NCI-H1417 treated with DMSO at 0.1 percent for 48 hours (cell line): ENCODE measurements at regions not wholly inside any gene's neighbourhood (a gene's known extent, or its start where the extent isn't known, plus 50 kb on each side); places are given as distances from the start of the nearest gene placed in this dataset.
A peak's percentile ranks its signal among the peaks of the same experiment; 100 is the strongest.
"Not testable (repeated sequence)": the region's sequence is repeated elsewhere in the genome, so short reads cannot be mapped to it uniquely, and the experiment has no call there.

Experiments
- DNase-seq: peaks from one replicate; lab custom pipeline; 2025; lab: John Stamatoyannopoulos, UW

DNA sequence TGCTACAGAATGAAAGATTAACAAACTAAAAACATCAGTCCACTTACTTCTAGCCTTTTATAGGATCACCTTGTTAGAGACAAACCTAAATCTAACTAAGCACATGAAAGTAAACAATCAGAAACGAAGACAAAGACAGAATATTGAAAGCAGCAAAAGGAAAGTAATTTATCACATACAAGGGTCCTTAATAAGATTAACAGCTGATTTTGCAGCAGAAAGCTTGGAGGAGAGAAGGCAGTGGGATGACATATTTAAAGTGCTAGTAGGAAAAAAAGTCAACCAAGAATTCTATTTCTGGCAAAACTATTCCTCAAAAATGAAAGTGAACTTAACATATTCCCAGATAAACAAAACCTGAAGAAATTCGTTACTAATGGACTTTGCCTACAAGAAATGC, 286.4 kb downstream of the RWDD3 start:
- DNase-seq, result no peak

DNA sequence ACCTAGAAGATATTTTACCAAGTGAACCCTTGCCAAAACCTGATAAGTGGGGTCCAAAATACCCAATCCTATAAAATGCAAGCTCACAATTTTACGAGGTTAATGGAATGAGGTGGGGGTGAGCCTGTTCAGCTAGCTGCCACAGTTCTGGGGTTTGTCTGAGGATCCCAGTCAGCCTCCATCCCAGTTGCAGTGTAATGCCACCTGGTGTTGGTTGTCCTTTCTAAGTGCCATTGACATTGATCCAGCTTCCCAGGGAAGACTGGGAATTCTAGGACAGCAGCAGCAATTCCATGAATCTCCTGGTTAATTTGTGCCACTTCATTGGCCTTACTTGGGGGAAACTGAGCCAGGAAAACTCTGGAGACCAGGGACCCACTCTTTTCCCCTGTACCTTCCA, 298.3 kb downstream of the RWDD3 start:
- DNase-seq, result no peak

DNA sequence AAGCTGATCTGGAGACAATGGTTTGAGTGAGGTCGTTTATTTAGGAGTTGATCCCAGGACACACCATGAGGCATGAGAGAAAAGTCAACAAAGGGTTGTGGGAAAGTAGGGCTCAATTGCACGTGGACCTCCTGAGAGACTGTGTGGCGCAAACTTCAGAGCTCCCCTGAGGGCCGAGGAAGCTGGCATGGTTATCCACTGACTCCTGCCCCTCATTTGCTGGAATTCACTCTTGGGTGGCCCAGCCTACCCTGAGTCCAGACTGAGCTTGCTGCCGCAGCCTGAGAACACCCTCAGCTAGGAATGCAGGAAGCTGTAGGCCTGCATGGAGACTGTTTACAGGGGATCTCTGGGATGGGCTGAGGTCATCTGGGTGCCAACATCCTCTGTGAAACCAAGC, 301.0 kb downstream of the RWDD3 start:
- no peak for DNase-seq

DNA sequence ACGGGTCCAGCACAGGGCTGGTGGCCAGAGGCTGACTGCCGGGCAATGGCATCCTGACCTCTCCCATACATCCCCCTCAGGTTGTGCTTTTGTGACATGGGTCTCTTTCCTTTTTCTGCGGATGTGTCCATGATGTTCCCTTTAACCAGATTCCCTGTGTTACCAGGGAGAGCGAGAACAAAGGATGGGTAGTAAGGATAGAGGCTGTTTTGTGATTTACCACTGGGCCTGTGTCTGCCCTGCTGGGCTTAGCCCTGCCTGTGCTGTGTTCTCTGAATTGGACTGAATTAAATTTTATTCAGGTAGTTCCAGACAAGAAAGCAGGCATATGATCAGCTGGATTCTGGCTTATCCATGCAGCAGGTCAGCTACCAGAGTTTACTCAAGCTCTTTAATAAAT, 301.6 kb downstream of the RWDD3 start:
- no peak for DNase-seq

DNA sequence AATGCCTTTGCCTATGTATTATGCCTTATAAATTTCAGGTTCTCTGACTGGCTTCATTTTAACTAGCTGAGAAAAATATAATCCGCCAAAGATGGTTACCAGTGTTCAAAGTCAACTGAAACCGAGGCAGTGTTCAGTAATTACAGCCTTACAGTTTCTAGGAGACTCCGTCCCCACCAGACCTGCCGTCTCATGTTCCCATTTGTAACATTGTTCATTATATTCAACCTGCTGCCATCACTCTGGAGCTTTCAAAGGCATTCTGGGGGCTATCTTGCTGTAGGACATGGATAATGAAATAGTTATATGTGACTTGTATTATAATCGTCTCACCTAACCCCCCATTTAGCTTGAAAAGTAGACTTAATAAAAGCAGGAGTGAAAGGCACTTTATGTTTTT, 302.5 kb downstream of the RWDD3 start:
- DNase-seq, result no peak

DNA sequence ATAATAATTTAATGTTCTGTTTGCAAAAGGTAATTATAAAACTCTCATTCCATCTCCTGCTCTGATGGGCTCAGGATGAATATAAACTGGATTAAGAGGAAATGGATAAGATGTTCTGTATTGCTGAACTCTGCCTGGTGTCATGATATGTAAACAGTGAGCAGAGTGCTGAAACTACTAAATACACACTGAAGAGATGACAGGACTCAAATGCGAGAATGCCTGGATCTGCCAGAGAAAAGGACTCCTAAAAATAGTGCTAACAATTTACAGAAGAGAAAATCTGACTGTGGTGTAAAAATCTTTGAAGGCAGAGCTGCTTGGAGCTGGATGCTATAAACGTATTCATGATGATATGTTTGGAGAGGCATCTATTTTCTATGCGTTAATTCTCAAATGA, 303.2 kb downstream of the RWDD3 start:
- no peak for DNase-seq

GRCh38 chr1:95538242-95538641, 304.2 kb downstream of the RWDD3 start:
- not testable (repeated sequence) for DNase-seq

DNA sequence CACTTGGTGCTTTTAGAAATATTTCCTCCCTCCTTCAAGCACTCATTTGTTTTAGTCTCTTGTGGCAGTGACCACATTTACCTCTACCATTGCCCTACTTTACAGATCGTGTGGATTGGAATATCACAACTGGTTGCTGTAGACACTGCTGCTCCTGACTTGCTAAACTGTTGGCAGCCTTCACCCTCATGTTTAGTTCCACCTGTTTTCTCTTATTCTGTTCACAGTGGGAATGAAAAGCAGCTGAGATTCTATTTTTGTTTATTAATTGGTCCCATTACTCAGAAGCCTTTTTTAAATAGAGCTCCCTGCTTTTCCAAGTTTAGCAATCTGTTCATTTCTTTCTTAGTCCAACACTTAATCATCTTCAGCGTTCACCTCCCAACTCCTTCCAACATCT, 308.9 kb downstream of the RWDD3 start:
- no peak for DNase-seq

DNA sequence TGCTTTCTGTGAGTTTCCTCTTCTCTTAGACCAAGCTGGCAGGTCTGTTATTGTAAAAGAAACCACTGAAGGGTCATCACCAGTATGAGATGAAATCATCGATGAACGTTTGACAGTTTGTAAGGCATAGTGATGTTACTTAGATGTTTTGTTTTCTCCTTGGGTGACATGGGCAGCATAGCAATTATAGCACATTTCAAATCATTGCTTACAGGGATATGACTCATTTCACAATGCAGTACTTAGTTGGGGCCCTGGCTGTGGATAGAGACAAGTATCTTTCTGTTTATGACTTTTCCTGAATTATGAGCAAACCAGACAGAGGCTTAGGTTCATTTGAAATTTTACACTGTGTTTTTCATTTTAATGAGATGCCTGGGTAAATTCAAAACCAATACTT, 313.0 kb downstream of the RWDD3 start:
- DNase-seq, result no peak

- no peak for DNase-seq
These were observed 314.2 kb downstream of the RWDD3 start for GRCh38 chr1:95548211-95548610.

- DNase-seq, result no peak
These were observed 317.2 kb downstream of the RWDD3 start for GRCh38 chr1:95551201-95551600.

- no peak for DNase-seq
These were observed 319.6 kb downstream of the RWDD3 start for GRCh38 chr1:95553595-95553994.

GRCh38 chr1:95554408-95554807, 320.4 kb downstream of the RWDD3 start:
- DNase-seq, result no peak

- no peak for DNase-seq
These were observed 324.8 kb downstream of the RWDD3 start for GRCh38 chr1:95558791-95559190.

GRCh38 chr1:95561346-95561745, 327.3 kb downstream of the RWDD3 start:
- peak; percentile 77 for DNase-seq

DNA sequence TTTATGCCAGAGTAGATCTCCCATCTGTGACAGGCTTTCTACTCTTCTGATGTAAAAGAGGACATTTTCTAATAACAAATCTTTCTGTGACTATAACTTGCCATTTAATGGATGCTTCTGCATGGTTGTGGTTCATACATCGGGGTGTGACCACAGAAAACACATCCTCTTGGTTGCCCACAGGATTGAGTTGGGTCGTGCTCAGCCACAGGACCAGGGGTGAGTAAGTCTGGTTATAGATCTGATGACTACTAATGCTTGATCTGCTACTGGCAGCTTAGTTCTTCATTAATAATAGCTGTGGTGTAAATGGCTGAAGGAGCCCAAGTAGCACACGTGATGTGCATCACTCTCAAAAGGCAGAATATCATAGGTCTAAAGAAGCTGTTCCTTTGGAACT, 328.2 kb downstream of the RWDD3 start:
- DNase-seq, result no peak

- DNase-seq, result no peak
These were observed 338.0 kb downstream of the RWDD3 start for GRCh38 chr1:95572002-95572401.

DNA sequence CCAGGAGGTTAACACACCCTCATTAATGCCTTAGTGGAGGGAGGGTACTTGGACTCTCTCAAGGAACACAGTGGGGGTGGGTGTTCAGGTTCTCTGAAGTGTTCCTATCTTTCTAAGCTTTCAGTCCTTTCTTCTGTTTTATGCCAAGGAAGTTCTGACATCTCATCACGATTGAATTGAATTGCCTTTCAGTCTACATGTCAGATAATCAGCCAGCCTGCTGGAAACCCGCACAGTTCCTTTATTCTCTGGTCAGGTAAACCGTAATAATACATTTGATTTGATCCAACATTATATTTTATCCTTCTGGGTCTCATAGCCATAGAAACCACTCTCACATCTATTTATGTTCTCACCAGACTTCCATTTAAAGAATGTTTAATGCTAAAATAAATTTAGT, 339.0 kb downstream of the RWDD3 start:
- DNase-seq, result no peak

DNA sequence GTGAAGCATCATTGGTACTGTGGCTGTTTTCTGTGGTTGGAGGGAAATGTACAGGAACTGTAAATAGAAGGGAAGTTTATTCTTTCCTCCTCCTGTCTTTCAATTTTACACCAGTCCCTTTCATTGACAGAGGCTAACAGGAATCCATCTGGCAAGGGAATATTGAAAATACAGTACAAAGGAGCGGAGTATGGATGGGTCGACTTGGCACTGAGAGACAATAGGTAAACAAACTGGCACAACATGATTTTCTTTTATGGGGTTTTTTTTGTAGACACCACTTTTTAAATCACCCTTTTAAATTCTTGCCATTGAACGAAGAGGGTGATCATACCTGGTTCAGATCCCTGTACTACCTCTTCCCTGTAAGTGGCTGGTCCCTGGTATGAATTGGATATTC, 341.3 kb downstream of the RWDD3 start:
- no peak for DNase-seq

DNA sequence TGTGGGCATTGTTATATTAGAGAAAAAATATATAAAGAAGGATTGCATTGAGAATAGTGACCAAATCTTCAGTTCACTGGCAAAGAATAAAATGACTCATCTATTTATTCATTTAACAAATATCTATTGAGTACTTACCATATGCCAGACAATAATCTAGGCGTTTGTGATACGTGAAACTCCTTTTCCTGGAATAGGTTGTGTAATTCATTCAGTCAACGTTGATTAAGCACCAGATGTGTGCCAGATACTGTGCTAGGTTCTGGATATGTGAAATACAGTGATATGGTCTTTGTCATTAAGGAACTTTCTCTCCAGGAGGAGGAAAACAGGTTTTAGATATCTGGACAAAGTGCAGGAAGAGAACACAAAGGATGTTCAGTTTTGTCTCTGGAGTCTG, 344.5 kb downstream of the RWDD3 start:
- no peak for DNase-seq

- peak; percentile 2 for DNase-seq
These were observed 348.2 kb downstream of the RWDD3 start for GRCh38 chr1:95582191-95582590.

- DNase-seq, result no peak
These were observed 348.7 kb downstream of the RWDD3 start for GRCh38 chr1:95582746-95583145.

DNA sequence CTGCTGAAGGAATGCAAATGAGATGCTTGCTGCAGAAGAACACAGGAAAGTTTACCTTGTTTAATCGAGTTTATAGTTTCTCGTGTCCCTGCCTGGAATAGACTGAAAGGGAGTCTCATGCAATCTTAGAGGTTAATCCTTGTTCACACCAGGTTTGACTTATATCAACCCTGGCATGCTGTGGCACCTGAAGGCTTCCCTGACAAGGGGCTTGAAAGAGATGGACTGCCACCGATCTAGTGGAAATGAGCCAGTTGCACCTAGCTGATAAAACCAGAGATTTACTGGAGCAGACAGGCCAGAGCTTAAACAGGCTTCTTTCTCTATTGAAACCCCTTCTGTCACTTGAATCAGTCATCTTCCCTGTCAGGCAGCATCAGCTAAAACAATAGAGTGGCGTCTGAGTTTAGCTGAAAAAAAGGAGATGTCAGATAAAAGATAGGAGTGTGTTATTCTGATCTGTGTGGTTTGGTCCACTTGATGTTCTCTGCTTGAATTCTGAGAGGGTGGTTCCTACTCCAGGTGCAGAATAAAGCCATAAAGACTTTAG, 349.7 kb downstream of the RWDD3 start:
- DNase-seq, result no peak

- DNase-seq, result no peak
These were observed 350.3 kb downstream of the RWDD3 start for GRCh38 chr1:95584315-95584714.

GRCh38 chr1:95604771-95605170, 370.8 kb downstream of the RWDD3 start:
- DNase-seq, result peak; percentile 37
